Neural cell (in vitro differentiated cells): ENCODE measurements at regions not wholly inside any gene's neighbourhood (a gene's known extent, or its start where the extent isn't known, plus 50 kb on each side); places are given as distances from the start of the nearest gene placed in this dataset.

ENCODE experiments used
- H2AFZ ChIP-seq: fragments of 200-600, 300-800 bp; sonication (generic), shearing (Covaris generic); 2 replicates; pipeline ENCODE4 v1.6.0; 2014; ENCODE audit warnings: low read depth, mild to moderate bottlenecking, antibody characterized with exemption, low read length, moderate library complexity
- H3F3A ChIP-seq: fragments of 200-600 bp; shearing (Covaris generic); 2 replicates; pipeline ENCODE4 v1.6.1; 2016; ENCODE audit warnings: mild to moderate bottlenecking, moderate library complexity, mixed read lengths, antibody characterized with exemption, low read length; ENCODE audit not compliant: insufficient read depth, poor library complexity, severe bottlenecking
- H3K27ac ChIP-seq: fragments of 200-600, 300-800 bp; sonication (generic), shearing (Covaris generic); 2 replicates; pipeline ENCODE4 v1.5.1; 2014; ENCODE audit warnings: mild to moderate bottlenecking, low read length, moderate library complexity
- H3K27me3 ChIP-seq: fragments of 300-800, 200-600 bp; sonication (generic), shearing (Covaris generic); 2 replicates; pipeline ENCODE4 v1.6.0; 2014; ENCODE audit warnings: mild to moderate bottlenecking, low read depth, low read length, moderate library complexity; ENCODE audit not compliant: insufficient read depth
- H3K36me3 ChIP-seq: fragments of 300-800, 200-600 bp; sonication (generic), shearing (Covaris generic); 2 replicates; pipeline ENCODE4 v1.5.1; 2014; ENCODE audit warnings: mild to moderate bottlenecking, antibody characterized with exemption, low read length, moderate library complexity; ENCODE audit not compliant: insufficient read depth
- H3K4me2 ChIP-seq: fragments of 300-800, 200-600 bp; sonication (generic), shearing (Covaris generic); 2 replicates; pipeline ENCODE4 v1.6.0; 2014; ENCODE audit warnings: mild to moderate bottlenecking, low read length
- H3K4me3 ChIP-seq: fragments of 300-800, 200-600 bp; sonication (generic), shearing (Covaris generic); 2 replicates; pipeline ENCODE4 v1.5.1; 2014; ENCODE audit warnings: mild to moderate bottlenecking, low read length, moderate library complexity
- H3K79me2 ChIP-seq: fragments of 200-600 bp; shearing (Covaris generic); replicated peaks from 2 replicates; pipeline ENCODE4 v1.6.0; 2014; ENCODE audit warnings: mild to moderate bottlenecking, low read length, moderate library complexity; ENCODE audit not compliant: insufficient read depth
- H3K9ac ChIP-seq: fragments of 300-800, 200-600 bp; sonication (generic), shearing (Covaris generic); 2 replicates; pipeline ENCODE4 v1.6.1; 2016; ENCODE audit warnings: mild to moderate bottlenecking, low read length, mixed read lengths
- H3K9me2 ChIP-seq: fragments of 200-600 bp; shearing (Covaris generic); 2 replicates; pipeline ENCODE4 v1.6.1; 2016; ENCODE audit warnings: mild to moderate bottlenecking, low read length, mixed read lengths; ENCODE audit not compliant: insufficient read depth
- H3K9me3 ChIP-seq: fragments of 200-600, 300-800 bp; sonication (generic), shearing (Covaris generic); 2 replicates; pipeline ENCODE4 v1.6.1; 2016; ENCODE audit warnings: mild to moderate bottlenecking, mixed run types, low read length, moderate library complexity, mixed read lengths
- H4K20me1 ChIP-seq: fragments of 200-600 bp; shearing (Covaris generic); 2 replicates; pipeline ENCODE4 v1.6.1; 2016; ENCODE audit warnings: mild to moderate bottlenecking, mixed run types; ENCODE audit not compliant: insufficient read depth
- CTCF ChIP-seq: fragments of 450-650 bp; IDR thresholded peaks from 2 replicates; pipeline ENCODE4 v1.5.1; 2014; ENCODE audit warnings: antibody characterized with exemption, mild to moderate bottlenecking, moderate library complexity; ENCODE audit not compliant: poor library complexity, severe bottlenecking
- EP300 ChIP-seq: fragments of 450-650 bp; conservative IDR thresholded peaks from 2 replicates; pipeline ENCODE4 v1.6.1; 2014; ENCODE audit warnings: antibody characterized with exemption, mild to moderate bottlenecking, moderate library complexity; ENCODE audit not compliant: poor library complexity, severe bottlenecking
- EZH2 ChIP-seq: fragments of 200-600, 300-800 bp; shearing (Covaris generic), sonication (generic); IDR thresholded peaks from 2 replicates; pipeline ENCODE4 v1.6.1; 2014; ENCODE audit warnings: antibody characterized with exemption, low read length, borderline replicate concordance, mild to moderate bottlenecking; ENCODE audit not compliant: insufficient read depth, poor library complexity, severe bottlenecking
- MXI1 ChIP-seq: fragments of 450-650 bp; conservative IDR thresholded peaks from 2 replicates; pipeline ENCODE4 v1.6.1; 2014; ENCODE audit warnings: antibody characterized with exemption, mild to moderate bottlenecking; ENCODE audit not compliant: poor library complexity, severe bottlenecking
- POLR2AphosphoS5 ChIP-seq: IDR thresholded peaks from 2 replicates; pipeline ENCODE4 v1.6.1; 2012
- RAD21 ChIP-seq: fragments of 450-650 bp; conservative IDR thresholded peaks from 2 replicates; pipeline ENCODE4 v1.6.1; 2014; ENCODE audit warnings: antibody characterized with exemption, mild to moderate bottlenecking, moderate library complexity
- REST ChIP-seq: IDR thresholded peaks from 2 replicates; pipeline ENCODE4 v1.6.1; 2012; ENCODE audit warnings: borderline replicate concordance
- SMC3 ChIP-seq: fragments of 450-650 bp; conservative IDR thresholded peaks from 2 replicates; pipeline ENCODE4 v1.6.1; 2014; ENCODE audit warnings: antibody characterized with exemption, mild to moderate bottlenecking, moderate library complexity; ENCODE audit not compliant: poor library complexity
- TAF1 ChIP-seq: IDR thresholded peaks from 2 replicates; pipeline ENCODE4 v1.6.1; 2012; ENCODE audit warnings: low read depth

GRCh38 chr13:61136515-61136914 lies 279.1 kb downstream of the PCDH20 start:
- Histone ChIP-seq H3K4me2 (no peak overlapping the region), H3K27me3 (no peaks in the 10 kb centered on the region), H4K20me1 (no peaks in the 10 kb centered on the region), H3K4me3 (no peak overlapping the region), H3K79me2 (no peaks in the 10 kb centered on the region), H2AFZ (no peak overlapping the region), H3K9me2 (no peaks in the 10 kb centered on the region), H3K27ac (no peak overlapping the region), H3K9me3 (no peaks in the 10 kb centered on the region), H3K36me3 (no peaks in the 10 kb centered on the region), H3K9ac (no peak overlapping the region), H3F3A (no peaks in the 10 kb centered on the region)
- TF ChIP-seq TAF1 (no peak), CTCF (no peak), MXI1 (no peak), REST (no peak), EZH2 (no peak), SMC3 (no peak), POLR2AphosphoS5 (no peak), RAD21 (no peak), EP300 (no peak)

GRCh38 chr13:61136093-61136492 lies 279.6 kb downstream of the PCDH20 start:
- no peaks in the 10 kb centered on the region for H3F3A ChIP-seq
- H3K4me2 ChIP-seq = no peak overlapping the region
- TF ChIP-seq EZH2 (no peak), REST (no peak), POLR2AphosphoS5 (no peak), EP300 (no peak), SMC3 (no peak), TAF1 (no peak), MXI1 (no peak), RAD21 (no peak), CTCF (no peak)
- H3K27ac ChIP-seq = no peak overlapping the region
- H3K9me3 ChIP-seq = no peaks in the 10 kb centered on the region
- H3K79me2 ChIP-seq = no peaks in the 10 kb centered on the region
- H4K20me1 ChIP-seq = no peaks in the 10 kb centered on the region
- H3K27me3 ChIP-seq = no peaks in the 10 kb centered on the region
- H3K4me3 ChIP-seq = no peak overlapping the region
- H2AFZ ChIP-seq = no peak overlapping the region
- H3K9ac ChIP-seq = no peak overlapping the region
- no peaks in the 10 kb centered on the region for H3K9me2 ChIP-seq
- H3K36me3 ChIP-seq = no peaks in the 10 kb centered on the region
